Dedifferentiated amniotic fluid mesenchymal stem cell (primary cell): ENCODE measurements at regions not wholly inside any gene's neighbourhood (a gene's known extent, or its start where the extent isn't known, plus 50 kb on each side); places are given as distances from the start of the nearest gene placed in this dataset.
A peak's percentile ranks its signal among the peaks of the same experiment; 100 is the strongest.

Experiments
- DNase-seq: peaks from one replicate; pipeline ENCODE4 v3.0.0-alpha.2; 2016; ENCODE audit errors: extremely low spot score

DNA sequence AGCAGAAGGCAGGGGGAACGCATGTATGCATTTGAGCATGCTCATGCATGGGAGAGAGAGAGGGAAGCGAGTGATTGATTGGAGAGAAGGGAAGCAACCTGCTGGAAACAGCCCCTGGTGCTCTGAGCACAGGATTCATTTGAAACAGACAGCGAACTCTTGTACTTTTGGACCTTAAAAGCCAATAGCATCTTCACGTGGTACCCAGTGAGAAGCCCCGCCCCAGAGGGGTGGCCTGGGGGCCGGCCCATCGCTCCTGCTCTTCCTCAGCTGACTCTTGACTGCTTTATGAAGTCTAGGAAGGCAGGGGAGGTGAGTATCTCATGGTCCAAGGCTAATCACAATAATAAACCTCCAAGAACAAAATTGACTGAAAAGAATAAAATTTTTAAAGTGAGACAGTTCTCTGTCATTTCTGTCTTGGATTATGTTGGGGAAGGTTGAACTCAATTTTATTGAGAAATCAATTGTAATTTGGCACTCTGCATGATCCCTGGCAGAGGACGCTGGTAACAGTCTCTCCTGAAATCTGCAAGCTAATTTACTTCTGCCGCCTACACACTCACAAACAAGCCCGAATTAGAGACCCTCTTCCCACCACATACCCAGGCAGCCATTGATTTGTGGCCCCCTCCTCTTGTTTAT is 168.2 kb upstream of the PPARGC1A start:
- no peak for DNase-seq

DNA sequence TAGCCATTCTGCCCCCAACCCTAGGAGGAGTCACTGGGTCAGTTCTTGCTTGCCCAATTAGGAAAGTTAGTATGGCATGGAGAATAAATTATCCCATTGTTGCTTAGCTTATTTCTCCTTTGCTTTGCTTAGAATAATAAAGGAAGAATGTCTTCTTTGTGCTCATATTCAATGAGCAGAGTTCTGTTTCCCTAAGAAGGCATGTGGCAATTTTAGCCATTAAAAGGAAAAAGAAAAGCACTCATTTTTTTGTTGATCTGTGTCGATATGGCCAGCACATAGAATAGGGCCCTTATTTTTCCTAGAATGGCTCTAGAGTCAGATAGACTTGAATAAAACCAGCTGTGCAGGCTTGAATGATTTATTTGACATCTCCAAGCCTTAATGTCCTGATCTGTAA is 166.4 kb upstream of the PPARGC1A start:
- no peak for DNase-seq

DNA sequence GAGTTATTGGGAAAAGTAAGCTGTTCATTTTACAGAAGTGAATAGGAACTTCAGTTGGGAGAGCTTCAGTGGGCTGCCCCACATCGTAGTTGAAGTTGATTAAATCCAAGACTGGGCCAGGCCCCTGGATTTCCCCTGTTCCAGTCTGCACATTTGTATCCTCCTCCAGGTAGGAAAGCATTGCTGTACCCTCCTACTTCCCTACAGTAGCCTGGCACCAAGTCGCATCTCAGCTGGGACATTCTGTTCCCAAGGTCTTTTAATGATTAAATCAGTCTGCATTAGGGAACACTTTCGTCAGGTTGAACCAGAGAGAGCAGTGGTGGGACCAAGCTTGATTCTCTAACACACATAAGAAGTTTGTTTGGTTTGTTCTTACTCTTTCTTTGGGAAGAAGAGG is 165.8 kb upstream of the PPARGC1A start:
- DNase-seq, result no peak

DNA sequence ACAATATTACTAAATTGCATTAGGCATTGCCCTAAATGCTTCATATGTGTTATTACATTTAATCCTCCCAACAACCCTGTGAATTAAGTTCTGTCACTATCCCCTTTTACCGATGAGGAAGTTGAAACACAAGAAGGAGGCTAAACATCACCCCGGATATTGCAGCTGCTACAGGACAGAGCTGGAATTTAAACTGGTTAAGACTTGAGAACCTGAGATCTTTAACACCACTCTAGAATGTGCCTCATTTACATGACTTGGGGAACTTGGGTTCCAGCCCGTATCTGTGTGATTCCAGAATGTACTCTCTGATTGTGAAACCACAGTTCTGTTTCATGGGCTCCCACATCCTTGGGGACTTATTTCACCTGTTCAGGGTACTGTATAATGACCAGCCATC is 165.1 kb upstream of the PPARGC1A start:
- no peak for DNase-seq

DNA sequence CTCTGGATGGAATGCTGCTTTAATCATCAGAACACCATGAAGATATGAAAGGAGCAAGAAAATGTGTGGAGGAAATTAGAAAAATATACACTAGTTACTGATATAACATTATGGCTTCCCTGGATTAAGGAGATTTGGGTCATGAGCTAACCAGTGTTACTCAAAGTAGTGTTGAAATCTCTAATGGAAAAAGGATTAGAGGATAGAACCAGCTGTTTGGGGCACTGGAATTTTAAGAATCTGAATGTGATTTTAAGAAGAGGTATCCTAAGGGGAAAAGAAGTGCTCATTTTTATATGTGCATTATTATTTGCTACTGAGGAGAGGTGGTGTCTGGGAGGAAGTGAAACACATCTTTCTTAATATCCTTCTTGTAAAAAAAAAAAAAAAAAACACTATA is 164.1 kb upstream of the PPARGC1A start:
- DNase-seq, result no peak

DNA sequence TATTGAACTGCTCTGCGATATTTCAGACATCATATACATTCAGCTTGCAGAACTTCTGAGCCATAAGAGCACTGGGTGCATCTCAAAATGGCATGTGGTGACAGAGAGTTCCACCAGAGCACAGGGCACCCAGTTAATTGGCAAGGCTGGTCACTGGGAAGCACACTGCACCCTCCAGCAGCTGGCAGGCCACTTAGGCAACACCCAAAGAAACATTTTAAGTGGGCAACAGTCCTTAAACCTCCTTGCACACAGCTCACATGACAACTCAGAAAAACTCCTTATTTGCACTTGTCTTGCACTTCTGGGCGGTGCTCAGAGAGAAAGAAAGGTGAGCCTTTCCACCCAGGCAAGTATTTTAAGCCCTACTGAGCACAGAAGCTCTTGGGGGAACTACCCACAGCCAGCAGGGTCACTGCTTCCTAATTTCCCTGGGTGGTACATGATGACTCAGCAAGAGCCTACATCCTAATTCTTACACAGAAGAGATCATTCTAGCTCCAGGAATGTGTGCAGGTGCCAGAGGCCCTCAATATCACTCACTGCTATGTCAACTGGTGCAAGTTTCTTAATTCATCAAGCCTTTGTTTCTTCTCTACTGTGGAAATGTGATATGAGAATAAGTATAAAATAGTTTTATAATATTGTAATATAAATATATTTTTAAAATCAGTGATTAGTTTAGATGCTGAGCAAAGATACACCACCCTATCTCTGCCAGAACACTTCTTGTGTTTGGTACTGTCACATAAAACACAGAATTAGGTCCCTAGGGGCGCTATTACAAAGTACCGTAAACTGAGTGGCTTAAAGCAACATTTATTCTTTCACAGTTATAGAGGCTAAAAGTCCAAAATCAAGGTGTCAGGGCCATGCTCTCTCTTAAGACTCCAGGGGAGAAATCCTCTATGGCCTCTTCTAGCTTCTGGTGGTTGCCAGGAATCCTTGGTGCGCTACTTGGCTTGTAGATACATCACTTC is 155.1 kb upstream of the PPARGC1A start:
- DNase-seq, result no peak

DNA sequence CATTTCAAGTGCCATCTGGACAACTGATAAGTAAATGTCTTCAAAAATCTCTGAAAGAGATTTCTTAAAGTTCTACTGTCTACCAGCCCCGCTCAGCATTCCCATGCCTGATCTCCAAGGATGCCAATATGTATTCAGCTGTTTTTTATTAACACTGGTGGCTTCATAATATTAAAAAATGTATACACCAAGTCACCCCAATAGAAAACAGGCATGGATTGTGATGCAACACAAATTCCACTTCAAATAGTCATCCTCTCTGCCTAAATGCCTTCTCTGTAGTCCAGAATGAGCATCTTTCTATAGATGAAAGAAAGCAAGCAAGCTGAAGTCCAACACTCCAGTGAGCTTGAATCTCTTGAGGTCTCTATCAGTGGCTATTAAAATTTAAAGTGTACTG is 152.2 kb upstream of the PPARGC1A start:
- DNase-seq, result peak; percentile 76

DNA sequence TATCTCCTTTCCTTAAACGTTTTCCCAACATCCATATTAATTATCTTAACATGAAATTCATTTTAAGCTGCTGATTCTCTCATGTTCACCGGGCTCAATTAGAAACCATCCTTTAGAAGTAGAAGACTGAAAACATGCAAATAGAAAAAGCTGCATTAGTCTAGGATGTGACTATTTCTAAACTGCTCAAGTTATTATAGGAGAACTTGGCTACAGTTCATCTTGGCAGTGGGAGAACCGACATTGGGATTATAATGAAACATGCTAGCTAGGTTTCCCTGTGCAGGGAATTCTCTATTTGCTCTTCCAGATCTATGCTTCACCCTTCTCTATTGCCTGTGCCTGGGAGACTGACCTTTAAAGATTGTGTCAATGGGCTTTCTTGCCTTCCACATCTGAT is 151.0 kb upstream of the PPARGC1A start:
- DNase-seq, result no peak

DNA sequence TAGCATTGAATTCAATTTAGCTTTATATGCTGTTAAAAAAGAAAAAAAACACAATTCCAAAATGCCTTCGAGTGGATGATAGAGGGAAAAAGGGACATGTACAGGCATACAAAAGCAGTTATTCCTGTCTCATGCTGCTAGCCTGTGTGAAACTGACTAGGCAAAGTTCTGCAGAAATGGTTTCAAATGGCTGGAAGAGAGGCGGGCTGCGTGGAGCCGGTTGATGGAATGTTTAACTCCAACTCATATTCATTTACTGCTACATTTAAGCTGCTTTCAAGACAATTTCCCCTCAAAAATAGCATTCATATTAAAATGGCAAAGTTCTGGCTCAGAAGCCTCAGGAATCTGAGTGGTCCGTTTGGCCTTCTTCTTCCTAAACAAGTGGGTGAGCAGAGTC is 143.8 kb upstream of the PPARGC1A start:
- no peak for DNase-seq

DNA sequence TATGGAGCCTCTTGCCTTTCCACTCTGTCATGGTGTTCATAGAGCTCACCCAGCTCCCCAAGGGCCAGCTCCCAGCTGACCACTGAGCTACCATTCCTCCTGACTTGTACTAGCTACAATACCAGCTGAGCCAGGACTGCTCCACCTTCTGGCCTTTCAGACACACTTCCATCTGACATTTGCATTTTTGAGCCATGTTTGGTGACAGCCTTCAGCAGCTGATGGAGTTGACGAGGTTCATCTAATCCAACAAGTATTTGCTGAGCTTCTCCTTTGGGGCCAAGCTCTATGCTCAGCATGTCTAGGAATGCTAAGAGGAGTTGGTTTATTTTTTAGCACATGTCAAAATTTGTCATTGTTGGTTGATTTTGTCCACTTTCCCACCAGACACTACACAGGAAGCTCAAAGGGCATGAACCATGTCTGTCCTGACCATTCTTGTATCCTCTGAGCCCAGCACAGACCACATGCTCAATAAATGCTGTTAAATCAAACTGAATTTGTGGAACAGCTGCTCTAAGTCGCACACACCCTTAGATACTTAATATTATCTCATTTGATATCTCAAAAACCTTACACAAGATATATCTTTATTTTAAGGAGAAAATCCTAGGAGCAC is 142.6 kb upstream of the PPARGC1A start:
- no peak for DNase-seq

DNA sequence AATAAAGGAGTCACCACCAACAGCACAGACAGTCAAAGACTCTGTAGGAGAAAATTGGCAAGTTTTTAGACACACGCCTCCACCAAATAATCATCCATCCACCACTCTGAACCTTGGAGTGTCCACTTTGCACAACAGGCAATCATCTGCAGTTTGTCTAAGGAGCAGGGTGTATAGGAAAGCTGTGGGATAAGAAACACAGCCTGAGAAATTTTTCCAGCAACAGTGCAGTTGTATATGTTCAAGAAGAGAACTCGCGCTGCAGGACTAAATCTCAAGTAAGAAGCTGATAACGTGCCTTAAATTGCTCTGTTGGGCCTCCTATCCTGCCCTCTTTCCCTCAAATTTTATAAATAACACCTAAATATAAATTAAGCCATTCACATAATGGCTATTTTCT is 136.7 kb upstream of the PPARGC1A start:
- DNase-seq, result no peak

DNA sequence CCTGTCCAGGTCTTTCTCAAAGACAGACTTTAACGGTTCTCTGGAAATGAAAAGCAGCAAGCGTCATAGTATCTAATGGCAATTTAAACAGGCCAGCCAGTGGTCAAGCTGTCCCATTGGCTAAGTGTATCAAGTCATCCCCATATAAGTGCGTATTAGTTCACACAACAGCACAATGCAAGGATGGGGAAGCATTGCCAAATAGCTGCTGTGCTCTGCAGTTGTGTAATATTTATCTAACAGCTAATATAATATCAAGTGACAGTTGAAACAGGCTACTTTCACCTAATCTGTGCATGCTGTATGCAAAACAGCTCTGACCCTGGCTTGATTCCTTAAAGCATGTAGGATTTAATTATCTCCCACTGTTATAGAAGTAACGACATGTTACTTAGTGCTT is 134.8 kb upstream of the PPARGC1A start:
- no peak for DNase-seq

DNA sequence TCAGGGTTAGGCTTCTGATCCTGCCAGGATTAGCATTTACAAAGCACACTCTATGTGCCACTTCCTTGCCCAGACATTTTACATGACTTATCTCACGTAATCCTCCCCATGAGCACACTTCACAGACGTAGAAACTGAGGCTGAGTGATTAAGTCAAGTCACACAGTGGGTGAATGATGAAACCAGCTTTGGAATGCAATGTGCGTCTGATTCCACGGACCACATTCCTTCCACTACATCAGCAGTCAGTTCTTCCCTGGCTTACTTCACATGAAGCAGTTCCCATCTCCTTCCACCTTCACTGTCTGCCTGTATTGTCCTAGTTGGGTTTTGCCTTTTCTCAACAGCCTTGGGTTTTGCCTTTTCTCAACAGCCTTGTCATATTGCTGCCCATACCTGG is 134.3 kb upstream of the PPARGC1A start:
- DNase-seq, result no peak

DNA sequence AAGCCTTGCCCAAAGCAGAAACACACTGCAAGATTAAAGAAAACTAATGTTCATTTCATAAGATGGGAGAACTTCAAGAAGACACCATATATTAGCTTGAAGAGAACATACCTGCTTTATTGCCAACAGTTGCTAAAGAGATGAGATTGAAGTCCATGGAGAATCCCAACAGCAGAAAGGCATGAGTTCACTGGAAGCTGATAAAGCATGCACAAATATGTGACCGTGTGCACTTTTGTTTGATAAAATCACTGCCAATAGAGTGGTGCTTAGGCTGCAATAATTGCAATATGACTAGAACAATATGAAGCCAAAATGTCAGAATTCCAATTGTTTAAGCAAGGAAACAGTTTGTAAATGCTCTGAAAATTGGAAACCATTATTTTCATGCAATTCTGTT is 125.9 kb upstream of the PPARGC1A start:
- no peak for DNase-seq

DNA sequence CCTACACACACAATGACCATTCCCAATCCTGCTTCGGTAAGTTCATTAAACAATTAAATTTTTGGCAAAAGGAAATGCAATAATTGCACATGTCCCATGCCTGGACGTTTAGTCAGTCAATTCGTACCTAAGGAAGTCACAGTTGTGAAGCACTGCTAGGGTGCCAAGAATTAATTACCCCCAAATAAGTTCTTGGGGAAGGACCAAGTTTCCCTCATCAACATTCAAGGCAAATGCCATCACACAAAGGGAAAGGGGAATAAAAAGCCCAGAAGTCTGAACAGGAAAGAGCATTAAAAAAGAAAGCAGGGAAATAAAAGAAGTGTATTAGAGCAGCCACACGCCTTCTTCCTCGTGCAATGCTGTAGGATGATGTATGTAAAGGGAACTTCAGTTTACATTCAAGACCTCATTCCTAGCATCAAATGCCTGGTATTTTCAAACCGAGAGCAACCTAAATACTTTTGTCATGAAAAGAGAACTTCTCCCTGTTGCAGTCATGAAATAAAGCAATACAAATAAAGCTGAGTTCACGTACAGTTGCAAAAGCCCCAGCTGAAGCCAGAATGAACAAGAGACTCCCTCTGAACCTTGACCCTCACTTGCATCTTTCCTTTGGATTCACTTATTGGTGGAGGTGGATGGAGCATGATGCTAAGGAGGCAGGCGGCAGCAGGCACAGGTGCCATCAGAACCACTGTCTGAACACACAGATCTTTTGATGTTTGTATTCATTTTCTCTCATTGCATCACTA is 124.0 kb upstream of the PPARGC1A start:
- DNase-seq, result no peak

DNA sequence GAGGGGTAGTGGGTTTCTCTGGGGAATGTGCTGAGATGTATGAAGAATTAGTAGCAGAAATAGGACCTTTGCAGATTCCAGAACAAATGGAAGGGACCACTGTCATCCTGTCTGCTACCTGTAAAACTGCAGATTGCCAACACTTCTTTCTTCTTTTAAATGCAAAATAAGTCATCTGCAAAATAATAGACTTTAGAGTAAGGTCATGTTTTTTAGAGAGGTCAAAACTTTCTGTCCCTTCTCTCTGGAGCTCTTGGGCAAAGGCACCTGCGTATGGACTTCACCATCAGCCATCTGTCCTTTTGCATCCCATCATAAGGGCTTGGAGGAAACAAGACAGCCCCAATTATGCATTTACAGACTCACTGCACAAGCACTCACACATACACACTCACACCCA is 121.1 kb upstream of the PPARGC1A start:
- no peak for DNase-seq

DNA sequence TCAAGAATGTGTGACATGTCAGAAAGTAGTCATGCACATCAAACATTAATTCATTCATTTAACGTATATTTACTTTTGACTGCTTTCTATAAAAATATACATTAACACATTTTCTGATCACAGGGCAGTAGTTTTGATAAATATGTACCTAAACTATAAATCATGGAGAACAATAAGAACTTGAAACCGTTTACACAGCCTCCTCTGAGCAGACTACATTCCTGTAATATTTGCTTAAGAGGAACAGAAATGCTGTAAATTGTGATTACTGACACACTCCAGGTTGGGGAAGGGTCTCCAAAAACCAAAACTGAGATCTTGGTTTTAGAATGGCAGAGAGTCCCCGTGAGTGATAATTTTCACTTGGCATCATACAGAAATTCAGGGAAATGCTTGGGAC is 120.7 kb upstream of the PPARGC1A start:
- no peak for DNase-seq

DNA sequence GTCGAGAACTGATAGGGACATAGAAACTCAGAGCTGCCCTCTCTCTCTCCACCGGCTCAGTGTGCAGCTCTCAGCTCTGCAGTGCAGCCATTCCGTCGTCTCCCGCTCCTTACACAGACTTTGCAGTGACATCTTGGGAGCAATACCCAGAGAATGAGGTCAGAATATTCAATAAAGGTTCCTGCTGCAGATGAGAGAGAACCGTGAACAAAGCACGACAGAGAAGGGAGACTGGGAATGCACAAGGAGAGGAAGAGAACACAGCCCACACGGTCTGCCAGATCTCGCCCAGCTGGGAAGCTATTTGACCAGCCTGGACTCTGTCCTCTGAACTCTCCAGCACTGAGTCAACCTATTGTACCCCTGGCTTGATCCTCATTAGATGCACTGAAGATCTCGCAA is 118.0 kb upstream of the PPARGC1A start:
- no peak for DNase-seq

DNA sequence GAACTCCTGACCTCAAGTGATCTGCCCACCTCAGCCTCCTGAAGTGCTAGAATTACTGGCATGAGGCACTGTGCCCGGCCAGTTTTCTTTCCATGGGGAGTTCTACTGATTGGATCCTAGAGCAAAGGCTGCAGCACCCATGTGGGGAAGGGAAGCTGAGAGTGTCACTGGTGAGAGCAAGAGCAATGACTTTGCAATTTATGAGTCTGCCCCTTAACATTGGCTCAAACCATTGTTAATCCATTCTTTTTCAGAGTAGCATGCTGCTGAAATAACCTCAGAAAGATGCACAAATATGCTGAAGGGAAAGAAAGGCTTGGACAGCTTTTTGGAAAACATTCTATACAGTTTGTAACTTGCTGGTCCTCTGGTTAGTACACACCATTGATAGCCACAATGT is 116.4 kb upstream of the PPARGC1A start:
- DNase-seq, result no peak

DNA sequence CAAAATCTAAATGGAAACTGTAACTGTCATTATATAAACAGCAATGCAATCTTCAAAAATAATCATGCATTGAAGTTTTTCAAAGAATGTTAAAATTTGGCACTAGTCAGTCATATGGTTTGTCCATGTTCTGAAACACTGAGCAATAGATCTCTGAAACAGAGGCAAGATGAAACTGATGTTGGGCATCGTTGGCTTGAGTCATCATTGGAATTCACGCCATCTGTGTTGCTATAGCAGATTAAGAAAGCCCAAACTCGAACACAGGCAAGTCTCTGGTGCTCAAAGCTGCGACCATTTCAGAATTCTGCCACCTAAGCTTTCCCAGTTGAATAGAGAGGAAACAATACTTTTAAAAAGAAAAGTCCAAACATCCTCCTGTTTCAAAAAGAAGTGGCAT is 114.1 kb upstream of the PPARGC1A start:
- no peak for DNase-seq

DNA sequence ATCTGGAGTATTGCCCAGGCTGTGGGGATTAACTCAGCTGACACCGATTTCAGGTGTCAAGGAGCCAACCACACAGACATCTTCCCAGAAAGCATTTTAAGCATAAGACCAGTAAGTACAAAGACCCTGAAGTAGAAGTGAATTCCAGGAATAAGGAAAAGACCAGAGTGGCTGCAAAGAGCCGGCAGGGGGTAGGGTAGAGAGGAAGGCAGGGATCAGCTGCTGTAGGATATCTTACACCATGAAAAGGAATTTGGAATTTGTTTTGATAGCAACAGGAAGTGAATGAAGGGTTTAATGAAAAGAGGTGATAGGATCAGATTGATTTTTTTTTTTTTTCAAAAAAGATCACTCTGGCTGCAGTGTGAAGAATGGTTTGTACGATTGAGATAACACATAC is 113.6 kb upstream of the PPARGC1A start:
- DNase-seq, result no peak

DNA sequence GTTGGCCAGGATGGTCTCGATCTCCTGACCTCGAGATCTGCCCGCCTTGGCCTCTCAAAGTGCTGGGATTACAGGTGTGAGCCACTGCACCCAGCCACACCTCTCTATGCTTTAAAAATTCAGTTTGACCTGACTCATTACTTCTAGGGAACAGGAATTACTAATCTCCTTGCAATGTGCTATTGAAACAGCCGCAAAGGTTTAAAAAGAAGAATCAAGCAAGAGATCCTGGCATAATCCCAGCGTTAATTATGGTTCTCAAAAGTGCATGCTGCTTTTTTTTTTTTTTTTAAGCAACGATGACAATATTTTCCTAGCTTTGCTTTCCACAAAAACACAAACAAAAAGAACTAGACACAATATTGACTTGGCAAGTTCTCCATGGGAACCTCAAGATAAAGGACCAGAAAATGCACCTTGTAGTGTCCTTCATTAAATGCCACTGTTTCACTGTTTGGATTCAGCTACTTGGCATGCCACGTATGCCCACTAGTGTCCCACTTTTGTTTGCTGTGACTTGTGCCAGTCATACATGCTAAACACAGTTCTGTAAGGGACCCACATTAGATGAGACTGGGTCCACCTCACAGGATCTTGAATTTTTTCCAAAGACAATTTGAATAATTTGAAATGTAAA is 112.6 kb upstream of the PPARGC1A start:
- no peak for DNase-seq
